HG02852 (cell line): ENCODE measurements at regions not wholly inside any gene's neighbourhood (a gene's known extent, or its start where the extent isn't known, plus 50 kb on each side); places are given as distances from the start of the nearest gene placed in this dataset.
"Not testable (repeated sequence)": the region's sequence is repeated elsewhere in the genome, so short reads cannot be mapped to it uniquely, and the experiment has no call there.

ENCODE experiments used
- ATAC-seq: cut with Tn5 transposase; IDR thresholded peaks from one replicate; pipeline ENCODE4 v1.9.1; 2021; ENCODE audit warnings: mild to moderate bottlenecking, moderate library complexity; ENCODE audit not compliant: unreplicated experiment

DNA sequence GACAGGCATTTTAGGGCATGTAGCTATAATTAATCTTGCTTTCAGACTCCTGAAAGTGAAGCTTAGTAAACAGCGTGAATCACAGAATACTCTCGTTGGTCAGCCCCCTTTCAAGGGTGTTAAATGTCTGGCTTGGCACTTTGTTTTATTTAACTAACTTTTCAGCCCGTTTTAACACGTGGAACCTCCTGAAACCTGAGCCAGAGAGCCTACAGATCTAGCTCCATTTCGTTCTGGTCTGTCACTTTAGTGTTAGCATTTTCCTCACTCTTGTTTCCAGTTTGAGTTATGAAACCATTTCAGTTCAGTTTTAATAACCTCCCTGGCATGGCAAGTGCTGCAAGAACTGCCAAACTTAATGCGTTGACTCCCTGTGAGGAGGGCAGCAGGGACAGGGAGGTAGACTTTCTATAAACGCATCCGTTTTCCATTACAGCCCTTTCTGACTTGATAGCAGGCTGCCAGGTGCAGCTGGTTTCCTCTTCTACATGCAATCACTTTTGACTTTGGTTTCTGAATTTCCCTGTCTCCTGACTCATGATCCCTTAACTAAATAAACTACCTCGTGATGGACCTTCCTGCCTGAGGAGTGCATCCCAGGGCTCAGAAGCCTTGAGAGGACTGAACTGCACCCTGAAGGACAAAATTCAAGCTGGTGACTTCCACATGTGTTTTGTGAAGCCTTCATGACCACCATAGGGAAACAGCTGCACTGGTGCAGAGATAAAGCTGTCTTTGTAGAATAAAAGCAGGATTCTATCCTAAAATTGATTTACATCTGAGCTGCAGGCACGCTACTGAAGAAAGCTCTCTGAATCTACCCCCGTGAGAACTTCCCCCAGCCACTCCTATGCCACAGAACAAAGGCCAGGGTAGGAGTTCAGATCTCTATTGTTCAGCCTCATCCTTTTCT lies 192.6 kb downstream of the DLEU7 start:
- ATAC-seq, result no peak

DNA sequence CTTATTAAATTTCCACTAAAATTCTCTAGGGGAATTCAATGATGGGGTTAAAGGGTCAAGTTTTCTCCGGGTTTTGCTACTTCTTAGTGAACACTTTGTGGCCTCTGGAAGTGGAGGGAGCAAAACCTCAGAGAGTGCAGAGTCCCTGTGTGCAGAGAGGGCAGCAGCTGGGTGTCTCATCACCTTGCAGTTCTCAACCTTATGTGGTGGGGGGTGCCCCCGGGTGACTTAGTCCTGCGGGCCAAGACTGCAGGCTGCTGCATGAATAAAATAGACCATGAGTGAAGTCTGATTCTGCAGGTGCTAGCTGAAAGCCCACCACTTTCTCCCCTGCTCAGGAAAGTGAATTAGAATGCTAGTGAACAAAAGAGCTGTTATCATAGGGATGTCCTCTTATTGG lies 191.6 kb downstream of the DLEU7 start:
- no peak for ATAC-seq

DNA sequence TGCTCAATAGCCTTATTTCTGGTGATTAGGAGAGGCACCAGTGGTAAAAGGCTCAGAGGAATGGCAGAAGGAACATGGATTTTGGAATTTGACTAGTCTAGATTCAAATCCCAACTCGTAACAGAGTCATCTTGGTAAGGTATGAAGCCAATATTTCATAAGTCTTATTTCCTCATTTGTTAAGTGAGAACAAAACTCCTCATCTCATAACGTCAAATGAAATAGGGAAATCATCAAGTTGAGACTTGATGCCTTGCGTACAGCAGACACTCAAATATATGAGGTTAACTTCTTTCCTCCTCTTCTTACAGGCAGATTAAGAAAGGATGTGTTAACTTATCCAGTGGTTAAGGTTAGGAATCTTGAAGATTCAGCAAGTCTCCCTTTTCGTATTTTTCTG lies 189.2 kb downstream of the DLEU7 start:
- no peak for ATAC-seq

DNA sequence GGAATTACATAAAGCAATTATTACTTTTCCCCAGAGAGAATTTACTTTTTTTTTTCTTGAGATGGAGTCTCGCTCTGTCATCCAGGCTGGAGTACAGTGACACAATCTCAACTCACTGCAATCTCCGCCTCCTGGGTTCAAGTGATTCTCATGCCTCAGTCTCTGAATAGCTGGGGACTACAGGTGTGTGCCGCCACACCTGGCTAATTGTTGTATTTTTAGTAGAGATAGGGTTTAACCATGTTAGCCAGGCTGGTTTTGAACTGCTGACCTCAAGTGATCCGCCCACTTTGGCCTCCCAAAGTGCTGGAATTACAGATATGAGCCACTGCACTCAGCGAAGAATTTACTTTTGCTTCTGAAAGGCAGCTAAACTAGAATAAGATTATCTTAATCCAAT lies 181.6 kb downstream of the DLEU7 start:
- ATAC-seq, result not testable (repeated sequence)

DNA sequence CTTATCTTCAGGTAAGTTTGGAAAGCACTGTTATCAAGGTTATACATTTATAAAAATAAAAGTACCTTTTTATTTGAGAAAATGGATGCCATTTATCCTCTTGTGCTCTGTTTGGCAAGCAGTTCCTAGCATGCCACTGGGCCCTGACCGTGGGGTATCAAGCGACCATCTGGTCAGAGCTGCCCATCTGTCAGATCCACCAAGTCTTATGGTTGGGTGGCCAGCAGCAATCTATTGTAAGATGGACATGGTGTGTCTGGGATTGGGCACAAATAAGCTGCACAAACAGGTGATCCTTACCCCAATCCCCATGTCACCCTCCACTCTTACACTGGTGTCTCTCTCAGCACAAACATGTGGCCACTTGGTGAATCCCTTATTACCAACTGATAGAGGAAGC lies 178.5 kb downstream of the DLEU7 start:
- no peak for ATAC-seq

DNA sequence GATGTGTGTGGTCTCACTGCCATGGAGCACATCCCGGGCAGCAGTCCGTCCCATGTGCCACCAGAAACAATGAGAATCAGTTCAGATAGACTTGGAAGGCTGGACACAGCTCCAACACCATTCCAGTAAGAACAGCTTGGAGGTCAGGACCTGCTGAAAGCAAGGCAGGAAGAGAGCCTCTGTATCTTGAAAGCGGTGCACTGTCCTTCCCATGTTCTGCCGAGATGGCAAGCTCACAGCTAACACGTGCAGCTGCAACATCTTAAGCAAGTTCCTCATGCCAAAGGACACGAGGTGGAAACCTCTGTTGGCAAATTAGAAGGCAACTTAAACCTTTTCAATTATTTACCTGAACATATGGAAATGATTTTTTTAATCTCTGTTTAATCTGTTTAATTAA lies 175.4 kb downstream of the DLEU7 start:
- no peak for ATAC-seq

DNA sequence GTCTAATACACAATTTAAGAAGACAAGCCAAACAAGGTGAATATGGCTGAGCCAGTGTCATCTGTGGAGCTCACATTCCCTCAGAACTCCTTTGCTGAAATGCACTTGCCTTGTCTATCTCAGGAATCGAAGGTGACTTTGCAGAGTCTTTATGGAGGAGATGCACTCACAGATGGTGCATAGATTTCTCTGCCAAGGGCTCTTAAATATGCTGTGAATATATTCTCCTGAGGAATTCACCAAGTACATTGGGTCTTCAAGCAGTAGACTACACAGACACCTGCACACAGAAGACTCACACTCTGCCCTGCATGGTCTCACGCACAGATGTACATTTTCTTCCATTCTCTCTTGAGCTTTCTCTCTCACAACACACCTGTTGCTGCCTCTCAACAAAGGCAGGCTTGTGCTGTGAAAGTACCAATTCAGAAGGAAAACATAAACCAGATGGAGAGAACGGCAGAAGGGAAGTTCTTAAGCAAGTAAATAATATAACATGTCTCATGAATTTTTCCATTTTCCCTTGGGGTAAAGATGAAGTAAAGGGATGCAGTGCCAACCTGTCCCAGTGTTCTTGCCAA lies 174.7 kb downstream of the DLEU7 start:
- no peak for ATAC-seq

DNA sequence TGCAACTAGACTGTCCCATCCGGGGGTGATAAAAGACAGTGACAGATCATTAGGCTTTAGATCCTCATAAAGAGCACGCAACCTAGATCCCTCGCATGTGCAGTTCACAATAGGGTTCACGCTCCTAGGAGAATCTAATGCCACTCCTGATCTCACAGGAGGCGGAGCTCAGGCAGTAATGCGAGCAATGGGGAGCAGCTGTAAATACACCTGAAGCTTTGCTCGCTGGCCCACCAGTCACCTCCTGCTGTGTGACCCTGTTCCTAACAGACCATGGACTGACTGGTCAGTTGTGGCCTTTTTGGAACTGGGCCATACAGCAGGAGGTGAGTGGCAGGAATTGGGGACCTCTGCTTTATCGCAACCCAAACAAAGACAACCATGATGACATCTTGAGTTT lies 173.2 kb downstream of the DLEU7 start:
- ATAC-seq, result no peak

DNA sequence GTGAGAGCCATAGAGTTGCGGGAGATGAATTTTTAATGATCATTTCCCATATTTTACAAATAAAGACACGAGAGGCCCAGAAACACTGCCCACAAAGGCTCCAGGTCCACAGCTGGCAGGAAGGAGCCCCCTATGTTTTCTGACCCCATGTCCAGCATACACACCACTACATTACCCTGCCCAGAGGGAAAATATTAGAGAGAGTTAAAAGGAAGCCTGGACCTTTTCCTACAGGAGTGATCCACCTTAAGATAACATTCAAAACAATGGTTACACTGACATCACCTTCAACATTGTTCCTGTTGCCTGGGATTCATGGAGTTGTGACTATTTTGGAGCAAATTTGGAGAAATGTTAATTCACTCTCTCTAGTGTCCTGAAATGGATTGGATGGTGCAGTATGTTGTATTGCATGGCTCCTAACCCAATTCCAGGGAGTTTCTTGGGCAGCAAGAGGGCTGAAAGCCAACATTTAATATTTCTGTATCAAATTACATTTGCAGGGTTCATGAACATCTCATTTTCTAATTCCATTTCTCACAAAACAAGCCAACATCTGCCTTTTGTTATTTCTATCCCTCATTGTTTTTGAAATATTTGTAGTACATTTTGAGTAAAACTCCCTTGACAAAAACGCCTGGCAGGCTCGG lies 172.5 kb downstream of the DLEU7 start:
- ATAC-seq, result no peak

DNA sequence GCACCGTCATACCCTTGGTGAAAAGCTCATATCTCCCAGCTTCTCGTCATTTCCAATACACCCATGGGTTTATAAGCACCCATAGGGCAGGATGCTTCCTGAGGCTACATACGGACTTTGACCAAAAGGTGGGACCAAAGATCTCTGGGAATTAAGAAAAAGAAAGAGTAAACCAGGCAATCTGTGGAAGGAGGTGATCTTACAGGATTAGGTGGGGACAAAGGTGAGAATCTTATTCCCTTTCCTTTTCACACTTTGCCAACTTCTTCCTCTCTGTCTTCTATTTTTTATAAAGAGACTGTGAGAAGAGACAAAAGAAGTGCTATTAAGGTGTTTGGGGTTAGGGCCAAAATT lies 172.0 kb downstream of the DLEU7 start:
- ATAC-seq, result no peak

DNA sequence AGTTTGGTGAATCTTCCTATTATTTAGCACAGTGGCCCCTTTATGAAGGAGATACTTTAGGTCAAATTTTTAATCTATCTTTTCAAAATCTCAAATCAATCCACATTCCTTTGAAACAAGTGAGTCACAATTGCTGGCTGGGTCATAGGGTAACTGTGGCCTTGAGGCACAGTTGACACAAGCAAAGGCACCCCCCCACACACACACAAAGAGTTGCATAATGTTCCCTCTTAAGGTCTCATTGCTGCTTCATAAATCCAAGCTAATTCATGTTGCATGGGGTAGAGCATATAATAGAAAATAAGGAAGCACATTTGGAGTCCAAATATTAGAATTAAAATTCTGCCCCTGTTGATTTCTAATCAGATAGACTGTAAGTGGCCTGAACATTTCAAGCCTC lies 171.5 kb downstream of the DLEU7 start:
- no peak for ATAC-seq

DNA sequence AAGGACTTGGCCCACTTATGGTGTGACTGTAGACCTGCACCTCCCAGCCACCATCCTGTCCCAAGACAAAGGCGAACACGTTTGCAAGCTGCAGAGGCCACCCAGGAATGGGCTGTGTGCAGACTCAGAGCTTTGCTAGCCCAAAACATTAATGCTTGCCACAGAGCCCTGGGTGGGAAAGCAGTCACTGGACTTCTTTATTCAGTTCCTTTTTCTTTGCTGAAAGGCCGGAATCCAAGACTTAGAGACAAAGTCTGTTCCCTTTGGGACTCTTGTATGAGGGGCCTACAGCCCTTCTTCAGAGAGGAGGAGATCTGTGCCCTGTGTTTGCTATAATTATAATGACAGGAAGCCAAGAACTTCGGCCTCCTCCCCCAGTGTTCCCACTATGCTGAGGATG lies 167.8 kb downstream of the DLEU7 start:
- no peak for ATAC-seq

DNA sequence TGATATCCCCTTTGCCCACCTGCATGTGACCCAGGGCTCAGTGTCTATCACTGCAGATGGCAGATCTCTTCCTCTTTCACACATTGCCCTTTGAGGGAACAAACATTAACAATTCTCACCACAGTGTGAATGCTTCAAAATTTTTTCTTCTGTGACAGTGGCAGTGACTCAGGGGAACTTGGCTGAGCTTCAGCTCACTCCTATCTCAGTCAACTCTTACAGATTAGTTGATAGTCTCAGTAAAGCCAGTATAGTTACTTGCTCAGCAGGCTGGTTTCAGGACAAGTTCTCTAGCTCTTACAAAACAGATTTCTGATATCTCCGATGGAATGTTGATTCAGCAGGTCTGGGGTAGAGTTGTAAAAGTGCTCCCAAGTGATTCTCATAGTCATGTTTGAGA lies 166.9 kb downstream of the DLEU7 start:
- no peak for ATAC-seq

DNA sequence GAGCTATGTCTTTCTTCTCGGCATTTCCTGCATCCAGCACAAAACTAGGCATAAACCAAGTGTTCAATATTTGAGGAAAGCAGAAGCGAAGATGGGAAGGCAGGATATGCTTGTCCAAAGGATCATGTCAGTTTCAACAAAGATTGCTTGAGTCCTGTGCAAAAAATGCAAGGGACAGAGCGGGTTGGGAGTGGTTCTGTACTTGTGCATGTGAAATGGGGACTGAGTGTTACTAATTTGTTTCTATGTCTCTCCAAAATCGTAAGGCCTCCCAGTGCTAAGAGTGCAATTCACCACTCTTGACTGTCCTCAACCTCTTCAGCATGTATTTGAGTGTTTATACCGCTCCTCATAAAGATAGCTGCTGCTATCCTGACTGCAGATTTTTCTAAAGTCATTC lies 166.2 kb downstream of the DLEU7 start:
- ATAC-seq, result no peak

DNA sequence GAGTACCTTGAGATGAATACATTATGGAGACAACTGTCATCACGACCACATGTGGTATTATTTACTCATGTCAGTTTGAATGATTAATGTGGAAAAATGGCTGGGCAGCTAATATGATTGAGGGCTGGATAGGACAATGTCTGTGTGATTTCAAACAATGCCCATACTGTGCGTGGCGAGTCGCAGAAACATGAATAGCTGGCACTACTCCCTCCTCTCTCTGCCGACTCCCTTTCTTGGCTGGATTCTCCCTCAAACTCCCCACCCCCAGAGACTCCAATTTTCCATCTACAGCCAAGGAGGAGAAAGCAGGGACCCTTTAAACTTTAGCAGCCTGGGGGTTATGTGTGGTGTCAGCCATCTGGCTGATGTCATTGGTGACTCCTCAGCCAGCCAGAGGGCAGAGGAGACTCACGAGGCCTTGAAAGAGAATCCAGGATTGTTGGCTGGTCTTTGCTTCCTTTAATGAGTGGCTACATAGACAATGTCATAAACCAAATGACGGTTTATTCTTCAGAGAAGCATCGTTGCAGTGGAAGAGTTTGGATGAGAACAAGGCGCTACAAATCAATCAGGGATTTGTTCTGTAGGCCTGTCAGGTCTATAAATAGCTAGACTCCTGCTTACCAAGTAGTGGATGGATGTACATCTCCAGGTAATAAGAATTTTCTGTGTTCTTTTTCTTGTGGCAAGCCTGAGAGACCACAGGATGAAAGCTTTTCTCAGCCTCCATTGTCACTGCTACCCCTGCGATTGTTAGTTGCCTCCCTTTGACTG lies 165.6 kb downstream of the DLEU7 start:
- ATAC-seq, result no peak

DNA sequence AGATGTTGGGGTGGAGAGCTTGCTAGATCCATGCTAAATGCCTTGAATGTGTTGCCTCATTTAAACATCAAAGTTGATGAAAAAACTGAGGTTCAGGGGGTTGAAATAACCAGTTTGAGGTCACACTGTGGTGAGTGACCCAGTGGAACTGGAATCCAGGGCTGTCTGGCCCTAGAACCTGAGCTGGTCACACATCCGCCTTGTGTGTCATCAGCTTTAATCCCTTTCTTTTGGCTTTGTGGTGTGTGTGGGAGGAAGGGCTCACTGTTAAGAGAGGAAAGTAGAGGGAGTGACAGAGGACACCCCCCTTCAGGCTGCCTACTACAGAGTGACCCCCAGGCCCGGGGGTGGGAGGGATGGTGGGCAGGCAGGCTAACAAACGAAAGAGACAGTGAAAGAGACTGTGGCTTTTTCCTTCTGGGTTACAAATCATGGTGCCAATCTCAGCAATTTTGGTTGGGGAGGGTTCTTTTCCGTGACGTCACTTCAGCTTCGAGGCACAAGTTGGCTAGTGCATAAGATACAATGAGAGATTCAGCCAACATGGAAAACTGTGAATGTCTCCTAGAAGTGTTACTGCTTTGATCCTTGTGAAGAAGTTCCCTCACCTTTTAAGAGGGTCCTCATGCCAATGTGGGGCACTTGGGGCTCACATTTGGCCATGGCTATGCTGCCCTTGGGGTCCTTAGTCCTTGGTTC lies 164.9 kb downstream of the DLEU7 start:
- ATAC-seq, result no peak

DNA sequence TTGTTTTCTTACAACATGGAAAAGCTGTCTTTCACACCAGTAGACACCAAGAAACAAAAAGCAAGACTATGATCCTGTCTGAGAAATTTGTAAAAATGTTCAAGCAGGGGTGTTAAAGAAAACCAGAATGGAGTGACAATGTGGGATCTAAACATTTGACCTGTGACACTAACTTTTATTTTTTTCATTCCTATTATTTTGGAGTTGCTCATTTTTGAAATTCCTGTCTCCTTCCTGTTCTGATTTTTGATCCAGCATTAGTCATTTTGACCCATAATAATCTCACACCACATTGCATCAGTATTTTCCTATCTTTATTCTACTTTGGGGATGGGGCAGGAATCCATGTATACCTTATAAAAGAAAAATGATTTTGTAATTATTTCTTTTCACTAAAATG lies 164.2 kb downstream of the DLEU7 start:
- no peak for ATAC-seq

DNA sequence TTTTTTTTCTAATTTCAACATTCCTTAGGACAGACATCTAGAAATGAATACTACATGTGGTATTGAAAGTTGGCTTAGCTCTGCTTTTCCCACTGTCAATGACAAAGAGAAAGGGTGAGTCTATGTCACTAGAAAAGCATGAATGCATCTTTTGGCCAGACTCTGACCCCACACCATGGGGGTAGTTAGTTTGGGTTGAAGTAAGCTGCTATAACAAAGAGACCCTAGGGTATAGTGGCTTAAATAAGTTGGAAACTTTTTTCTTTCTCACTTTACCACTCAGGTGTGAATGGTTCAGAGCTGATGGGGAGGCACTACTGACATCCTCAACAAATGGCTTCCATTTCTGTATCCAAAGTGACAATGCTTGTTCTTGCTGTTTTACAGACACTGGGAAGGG lies 161.5 kb downstream of the DLEU7 start:
- ATAC-seq, result no peak

DNA sequence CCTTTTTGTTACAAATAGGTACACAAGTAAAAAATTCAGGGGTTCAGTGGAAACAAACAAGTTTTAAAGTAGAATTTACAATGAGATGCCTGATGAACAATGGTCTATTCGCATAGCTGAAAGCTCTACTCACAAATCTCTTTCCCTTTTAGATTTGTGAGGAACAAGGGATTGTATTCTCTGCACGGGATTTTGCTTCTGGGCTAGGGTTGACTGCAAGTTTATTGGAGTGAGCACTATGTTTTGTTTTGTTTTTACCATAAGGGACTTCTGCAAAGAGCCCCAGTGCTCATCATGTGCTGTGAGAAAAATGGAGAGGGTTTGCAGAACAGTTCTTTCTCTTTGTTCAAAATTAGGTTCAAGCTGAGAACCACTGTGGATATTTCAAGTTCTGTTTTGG lies 160.5 kb downstream of the DLEU7 start:
- ATAC-seq, result no peak

DNA sequence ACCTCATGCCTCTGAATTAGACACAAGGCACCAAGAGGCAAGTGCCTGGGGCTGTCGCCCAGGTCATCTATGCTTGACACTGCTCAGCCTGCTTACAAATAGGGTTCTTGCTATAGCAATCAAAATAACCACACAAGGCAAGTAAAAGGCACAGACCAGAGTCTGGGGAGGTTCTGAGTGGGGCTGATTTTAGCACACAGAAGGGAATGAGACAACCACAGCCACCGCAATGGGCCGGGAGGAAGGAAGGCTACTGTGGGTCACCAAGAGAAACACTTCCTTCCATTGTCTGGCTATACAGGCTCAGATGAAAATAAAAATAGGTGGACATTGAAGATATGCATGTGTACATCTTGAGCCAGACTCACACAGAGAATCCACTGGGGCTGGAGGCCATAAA lies 159.1 kb downstream of the DLEU7 start:
- ATAC-seq, result no peak

DNA sequence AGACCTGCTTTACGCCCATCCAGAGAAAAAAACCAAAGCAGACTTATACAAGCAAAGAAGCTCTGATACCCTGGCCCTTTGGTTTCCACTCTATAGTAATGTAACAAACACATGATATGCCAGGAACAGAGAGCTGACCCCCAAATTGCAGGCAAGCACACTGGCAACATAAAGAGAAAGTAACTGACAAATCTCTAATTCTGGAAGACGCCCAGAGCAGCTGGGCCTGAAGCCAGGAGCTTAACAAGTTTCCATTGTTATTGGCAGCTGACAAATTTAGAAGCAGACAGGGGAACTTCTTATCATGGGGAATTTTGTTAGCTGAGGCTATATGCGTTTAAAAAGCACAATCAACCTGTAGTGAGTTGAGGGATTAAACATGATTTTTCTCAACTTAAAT lies 158.0 kb downstream of the DLEU7 start:
- no peak for ATAC-seq
